Body of pancreas (tissue), 4 donors: ENCODE measurements at regions not wholly inside any gene's neighbourhood (a gene's known extent, or its start where the extent isn't known, plus 50 kb on each side); places are given as distances from the start of the nearest gene placed in this dataset.

Experiments used
- ATAC-seq: fragments of 150-250 bp; one replicate; pipeline ENCODE4 v1.9.1; 2016
- DNase-seq, 4 donors: peaks; one replicate each; pipeline ENCODE4 v3.0.0-alpha.2; 2019
- H3K27ac ChIP-seq, 4 donors: fragments of 200-600 bp; sonication (generic); 1 replicate in 3 of 4; 2 replicates in 1 of 4; pipeline versions ENCODE4 v1.5.1 to v1.6.1; 2016 to 2019; ENCODE audit warnings: mild to moderate bottlenecking in 1 of 4, mixed read lengths in 1 of 4, moderate library complexity in 1 of 4
- H3K27me3 ChIP-seq, 2 donors: fragments of 200-600 bp; sonication (generic); one replicate each; pipeline ENCODE4 v1.6.0; 2016; ENCODE audit warnings: mild to moderate bottlenecking in 1 of 2
- H3K36me3 ChIP-seq, 2 donors: fragments of 200-600 bp; sonication (generic); replicated peaks in 1 of 2; 2 replicates each; pipeline ENCODE4 v1.5.1; 2016; ENCODE audit warnings: low read depth in 2 of 2; ENCODE audit not compliant: insufficient read depth in 1 of 2
- H3K4me1 ChIP-seq: fragments of 200-600 bp; sonication (generic); one replicate; pipeline ENCODE4 v1.6.0; 2016
- H3K4me3 ChIP-seq, 2 donors: fragments of 200-600 bp; sonication (generic); 1 replicate in 1 of 2; 2 replicates in 1 of 2; pipeline ENCODE4 v1.5.1; 2016 to 2019
- H3K9me3 ChIP-seq, 3 donors: fragments of 200-600 bp; sonication (generic); 1 replicate in 2 of 3; 2 replicates in 1 of 3; pipeline ENCODE4 v1.5.1; 2016
- POLR2A ChIP-seq, 3 donors: fragments of 450-650 bp; IDR thresholded peaks; one replicate each; pipeline ENCODE4 v1.6.1; 2016; ENCODE audit warnings: antibody characterized with exemption in 3 of 3, mild to moderate bottlenecking in 2 of 3
- WGBS, 2 donors: methylation state at CpG; one replicate each; pipeline ENCODE4 v1.1.5; 2017; 5-methylcytosine and 5-hydroxymethylcytosine counted together
- intact Hi-C: fragments of 100-400 bp; cut with DNase I; formaldehyde crosslinking; loops from one replicate; pipeline ENCODE4 v1.15.1; 2023
- TF ChIP-seq, protein P1 (sequence below), 7 experiments: fragments of 450-650 bp in 4 of 7; fragments of 200-600 bp in 3 of 7; sonication (generic) in 3 of 7; IDR thresholded peaks; one replicate each; pipeline ENCODE4 v1.5.1; 2016 to 2019; ENCODE audit warnings: antibody characterized with exemption in 7 of 7

DNA sequence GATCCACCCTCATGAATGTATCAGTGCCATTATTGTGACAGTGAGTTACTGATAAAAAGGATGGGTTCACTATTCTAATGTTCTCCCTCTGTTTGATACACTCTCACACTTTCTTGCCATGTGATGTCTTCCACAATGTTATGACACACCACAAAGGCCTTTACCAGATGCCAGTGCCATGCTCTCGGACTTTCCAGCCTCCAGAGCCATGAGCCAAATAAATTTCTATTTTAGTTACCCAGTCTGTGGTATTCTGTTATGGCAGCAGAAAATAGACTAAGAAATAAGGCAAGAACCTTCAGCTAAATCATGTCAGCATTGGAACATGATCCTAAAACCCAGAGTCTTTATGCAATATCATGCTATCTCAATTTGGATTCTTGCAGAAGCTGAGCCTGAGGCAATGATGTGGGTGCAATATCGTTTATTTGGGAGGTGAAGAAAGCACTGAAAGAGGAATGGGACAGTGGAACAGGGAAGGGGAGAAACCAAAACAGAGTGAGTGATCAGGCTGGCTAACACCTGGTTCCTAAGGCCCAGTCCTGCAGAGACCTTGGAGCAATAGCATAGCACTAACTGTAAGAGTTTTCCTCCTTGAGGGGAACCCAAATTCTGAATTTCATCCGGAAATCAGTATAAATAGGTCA is 130.4 kb upstream of the LRFN2 start:
- no peaks in the 10 kb centered on the region for H3K27me3 ChIP-seq
- DNase-seq (no peak), ATAC-seq (no peak)
- H3K27ac ChIP-seq = no peak overlapping the region
- 65 to 74% methylated on average over 3 of the region's 3 CpGs for WGBS, 2 donors
- H3K4me3 ChIP-seq = no peak overlapping the region
- intact Hi-C loops = no loop called here
- H3K36me3 ChIP-seq = no peaks in the 10 kb centered on the region
- H3K9me3 ChIP-seq = no peaks in the 10 kb centered on the region
- H3K4me1 ChIP-seq = no peaks in the 10 kb centered on the region
- no peak for TF ChIP-seq POLR2A (IDR thresholded peaks at IDR 0.05)
- TF ChIP-seq, protein P1, sequence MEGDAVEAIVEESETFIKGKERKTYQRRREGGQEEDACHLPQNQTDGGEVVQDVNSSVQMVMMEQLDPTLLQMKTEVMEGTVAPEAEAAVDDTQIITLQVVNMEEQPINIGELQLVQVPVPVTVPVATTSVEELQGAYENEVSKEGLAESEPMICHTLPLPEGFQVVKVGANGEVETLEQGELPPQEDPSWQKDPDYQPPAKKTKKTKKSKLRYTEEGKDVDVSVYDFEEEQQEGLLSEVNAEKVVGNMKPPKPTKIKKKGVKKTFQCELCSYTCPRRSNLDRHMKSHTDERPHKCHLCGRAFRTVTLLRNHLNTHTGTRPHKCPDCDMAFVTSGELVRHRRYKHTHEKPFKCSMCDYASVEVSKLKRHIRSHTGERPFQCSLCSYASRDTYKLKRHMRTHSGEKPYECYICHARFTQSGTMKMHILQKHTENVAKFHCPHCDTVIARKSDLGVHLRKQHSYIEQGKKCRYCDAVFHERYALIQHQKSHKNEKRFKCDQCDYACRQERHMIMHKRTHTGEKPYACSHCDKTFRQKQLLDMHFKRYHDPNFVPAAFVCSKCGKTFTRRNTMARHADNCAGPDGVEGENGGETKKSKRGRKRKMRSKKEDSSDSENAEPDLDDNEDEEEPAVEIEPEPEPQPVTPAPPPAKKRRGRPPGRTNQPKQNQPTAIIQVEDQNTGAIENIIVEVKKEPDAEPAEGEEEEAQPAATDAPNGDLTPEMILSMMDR (IDR thresholded peaks at IDR 0.05) = no peak

DNA sequence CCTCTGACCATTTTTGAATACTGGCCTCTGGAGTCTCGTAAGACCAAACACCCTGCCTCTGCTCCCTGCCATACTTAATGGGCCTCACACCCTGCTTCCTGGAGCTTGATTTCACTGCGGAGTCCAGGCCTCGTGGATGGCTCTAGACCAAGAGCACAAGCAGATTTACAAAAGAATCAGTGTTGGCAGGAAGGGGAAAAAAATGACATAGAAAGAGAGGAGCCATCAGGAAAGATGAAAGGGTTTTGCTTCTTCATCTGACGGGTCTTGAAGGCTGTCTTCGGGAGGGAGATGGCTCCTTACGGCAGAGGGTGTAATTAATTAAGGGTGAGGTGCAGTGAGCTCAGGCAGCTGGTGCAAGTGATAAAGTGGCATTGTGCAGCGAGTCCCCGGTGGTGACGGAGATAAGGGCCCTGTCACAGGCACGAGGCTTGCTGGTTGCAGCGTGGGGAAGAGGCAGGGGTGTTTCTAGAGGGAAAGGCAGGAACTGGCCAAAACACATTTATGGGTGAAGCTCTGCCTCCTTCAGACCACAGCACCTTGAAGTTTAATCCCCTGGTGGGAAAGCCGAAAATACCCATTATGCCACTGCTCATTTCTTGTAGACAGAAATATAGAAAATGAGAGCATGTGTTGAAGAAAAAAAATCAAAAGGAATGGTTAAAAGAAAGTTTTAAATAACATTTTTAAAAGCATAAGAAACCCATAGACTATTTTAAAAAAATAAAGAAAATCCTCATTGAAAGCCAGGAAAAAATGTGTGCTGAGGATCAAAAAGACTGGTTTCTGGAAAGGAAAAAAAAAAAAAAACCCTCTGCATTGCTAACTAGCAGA is 128.6 kb upstream of the LRFN2 start:
- no peaks in the 10 kb centered on the region for H3K27me3 ChIP-seq
- no peaks in the 10 kb centered on the region for H3K4me1 ChIP-seq
- H3K36me3 ChIP-seq = no peaks in the 10 kb centered on the region
- ATAC-seq = no peak
- intact Hi-C loops = no loop called here
- no peak overlapping the region for H3K27ac ChIP-seq
- DNase-seq = no peak
- H3K9me3 ChIP-seq = no peaks in the 10 kb centered on the region
- no peak for TF ChIP-seq POLR2A (IDR thresholded peaks at IDR 0.05)
- TF ChIP-seq, protein P1 (IDR thresholded peaks at IDR 0.05) = no peak
- H3K4me3 ChIP-seq = no peak overlapping the region
- WGBS, 2 donors = 54 to 58% methylated on average over 12 of the region's 12 CpGs

DNA sequence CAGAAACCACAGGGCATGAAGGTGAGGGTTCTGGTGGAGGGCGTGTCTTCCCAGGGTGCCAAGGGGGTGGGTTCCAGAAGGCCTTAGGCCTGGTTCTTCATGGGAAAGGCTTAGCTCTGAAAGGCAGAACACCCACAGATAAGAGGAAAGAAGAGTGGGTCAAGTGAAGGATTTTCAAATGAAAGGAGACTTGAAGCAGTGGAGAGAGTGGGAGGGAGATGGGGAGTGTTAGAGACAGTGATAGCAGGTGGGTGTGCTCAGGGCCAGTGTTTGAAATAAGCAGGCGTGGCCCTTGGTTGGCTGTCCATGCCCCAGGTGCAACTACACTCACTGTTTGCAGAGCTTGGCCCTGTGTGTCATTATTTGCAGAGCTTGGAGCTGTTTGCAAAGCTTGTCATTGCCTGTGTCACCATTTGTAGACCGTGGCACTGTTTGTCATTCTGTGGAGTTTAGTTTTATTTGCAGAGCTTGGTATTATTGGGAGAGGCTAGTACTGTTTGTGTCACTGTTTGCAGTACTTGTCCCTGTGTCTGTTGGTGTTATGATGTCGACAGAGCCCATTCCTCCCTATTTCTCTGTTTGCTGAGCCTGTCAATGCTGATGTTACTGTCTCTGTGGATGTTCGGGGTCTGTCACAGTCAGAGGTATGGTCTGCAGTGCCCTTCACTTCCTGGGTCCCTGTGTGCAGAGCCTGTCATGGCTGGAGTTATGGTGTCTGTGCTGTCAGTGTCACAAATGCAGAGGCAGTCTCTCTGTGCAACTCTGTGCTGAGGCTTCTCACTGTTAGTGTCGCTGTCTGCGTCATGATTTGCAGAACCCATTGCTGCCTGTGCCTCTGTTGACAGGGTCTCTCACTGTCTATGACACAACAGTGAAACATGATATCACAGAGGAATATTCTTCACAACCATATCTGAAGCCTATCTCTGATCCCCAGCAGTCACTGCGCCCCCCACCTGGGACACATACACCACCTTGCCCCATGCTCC is 127.7 kb upstream of the LRFN2 start:
- ATAC-seq = no peak
- intact Hi-C loops = no loop called here

DNA sequence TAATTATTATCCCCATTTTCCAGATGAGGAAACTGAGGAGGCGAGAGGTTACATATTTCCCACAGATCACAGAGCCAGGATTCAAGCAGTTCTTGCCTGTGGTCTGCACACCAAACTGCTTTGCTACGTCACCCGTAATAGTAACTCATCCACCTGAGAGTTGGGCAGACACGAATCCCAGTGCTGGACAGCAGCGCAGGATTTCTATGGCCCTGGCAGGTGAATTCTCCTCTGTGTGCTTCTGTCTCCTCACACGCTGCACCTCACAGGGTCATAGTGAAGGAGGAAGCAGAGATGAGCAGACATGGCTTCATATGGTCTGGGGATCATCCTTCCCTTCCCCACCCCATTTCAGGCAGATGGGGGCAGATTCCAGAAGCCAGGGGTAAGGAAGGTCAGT is 127.0 kb upstream of the LRFN2 start:
- intact Hi-C loops = no loop called here
- DNase-seq (no peak), ATAC-seq (no peak)
- Histone ChIP-seq H3K4me3 (no peak overlapping the region), H3K27me3 (no peaks in the 10 kb centered on the region), H3K9me3 (no peaks in the 10 kb centered on the region), H3K27ac (no peak overlapping the region), H3K36me3 (no peaks in the 10 kb centered on the region), H3K4me1 (no peaks in the 10 kb centered on the region)
- TF ChIP-seq POLR2A (IDR thresholded peaks at IDR 0.05) = no peak
- TF ChIP-seq, protein P1 (IDR thresholded peaks at IDR 0.05) = no peak
- WGBS, 2 donors = 92 to 94% methylated on average over 4 to 6 of the region's 6 CpGs

More for the DNA sequence above, 127.7 kb upstream of the LRFN2 start:
- TF ChIP-seq POLR2A (IDR thresholded peaks at IDR 0.05) = no peak
- TF ChIP-seq, protein P1 (IDR thresholded peaks at IDR 0.05) = no peak
- peak in 1 of 4 donors; percentile 45 for DNase-seq
- 61 to 78% methylated on average over 8 of the region's 8 CpGs for WGBS, 2 donors
- no peaks in the 10 kb centered on the region for H3K36me3 ChIP-seq
- no peak overlapping the region for H3K4me3 ChIP-seq
- no peak overlapping the region for H3K27ac ChIP-seq
- H3K9me3 ChIP-seq = no peaks in the 10 kb centered on the region
- H3K27me3 ChIP-seq = no peaks in the 10 kb centered on the region
- H3K4me1 ChIP-seq = no peaks in the 10 kb centered on the region
